H9 (cell line): ENCODE measurements at regions not wholly inside any gene's neighbourhood (a gene's known extent, or its start where the extent isn't known, plus 50 kb on each side); places are given as distances from the start of the nearest gene placed in this dataset.

Source experiments
- DNase-seq: peaks from one replicate; pipeline ENCODE4 v3.0.0-alpha.2; 2017
- H2AFZ ChIP-seq: one replicate; pipeline ENCODE4 v1.6.1; 2013; ENCODE audit warnings: mild to moderate bottlenecking, low read length, control low read depth, moderate library complexity
- H2AK5ac ChIP-seq: 2 replicates; pipeline ENCODE4 v1.6.1; 2013; ENCODE audit warnings: low read length, control low read depth, mixed read lengths; ENCODE audit not compliant: insufficient read length
- H2BK120ac ChIP-seq: one replicate; pipeline ENCODE4 v1.6.1; 2013; ENCODE audit warnings: low read depth, mild to moderate bottlenecking, low read length, control low read depth, inconsistent platforms; ENCODE audit not compliant: poor library complexity, severe bottlenecking
- H2BK12ac ChIP-seq: 2 replicates; pipeline ENCODE4 v1.6.1; 2013; ENCODE audit warnings: low read length, control low read depth, mixed read lengths, low read depth; ENCODE audit not compliant: insufficient read length
- H2BK15ac ChIP-seq: 2 replicates; pipeline ENCODE4 v1.6.1; 2013; ENCODE audit warnings: low read depth, low read length, control low read depth
- H2BK20ac ChIP-seq: one replicate; pipeline ENCODE4 v1.6.1; 2013; ENCODE audit warnings: low read depth, mild to moderate bottlenecking, low read length, control low read depth, inconsistent platforms; ENCODE audit not compliant: poor library complexity, severe bottlenecking
- H2BK5ac ChIP-seq: 2 replicates; pipeline ENCODE4 v1.6.1; 2013; ENCODE audit warnings: low read length, control low read depth, mixed read lengths; ENCODE audit not compliant: insufficient read length
- H3K14ac ChIP-seq: 2 replicates; pipeline ENCODE4 v1.6.1; 2013; ENCODE audit warnings: low read length, control low read depth; ENCODE audit not compliant: insufficient read depth
- H3K18ac ChIP-seq: 2 replicates; pipeline ENCODE4 v1.6.1; 2013; ENCODE audit warnings: low read depth, mild to moderate bottlenecking, mixed read lengths, low read length, control low read depth; ENCODE audit not compliant: insufficient read length
- H3K23ac ChIP-seq: 2 replicates; pipeline ENCODE4 v1.6.1; 2013; ENCODE audit warnings: low read length, control low read depth, mixed read lengths, low read depth; ENCODE audit not compliant: insufficient read length
- H3K23me2 ChIP-seq: 2 replicates; pipeline ENCODE4 v1.6.1; 2013; ENCODE audit warnings: low read depth, mild to moderate bottlenecking, mixed read lengths, low read length, control low read depth; ENCODE audit not compliant: insufficient read length, poor library complexity, severe bottlenecking
- H3K27ac ChIP-seq: 2 replicates; pipeline ENCODE4 v1.5.1; 2013; ENCODE audit warnings: low read length, control low read depth, mixed read lengths, low read depth; ENCODE audit not compliant: insufficient read length
- H3K27me3 ChIP-seq: 2 replicates; pipeline ENCODE4 v1.6.1; 2013; ENCODE audit warnings: low read length, control low read depth, inconsistent platforms; ENCODE audit not compliant: insufficient read depth
- H3K4ac ChIP-seq: 2 replicates; pipeline ENCODE4 v1.6.1; 2013; ENCODE audit warnings: low read depth, mild to moderate bottlenecking, control low read depth, inconsistent platforms, low read length, moderate library complexity
- H3K4me1 ChIP-seq: 2 replicates; pipeline ENCODE4 v1.6.1; 2013; ENCODE audit warnings: low read length, control low read depth, inconsistent platforms; ENCODE audit not compliant: insufficient read depth
- H3K4me2 ChIP-seq: 2 replicates; pipeline ENCODE4 v1.6.1; 2013; ENCODE audit warnings: low read length, control low read depth, mixed read lengths; ENCODE audit not compliant: insufficient read length, insufficient read depth
- H3K56ac ChIP-seq: 2 replicates; pipeline ENCODE4 v1.6.1; 2013; ENCODE audit warnings: low read depth, mild to moderate bottlenecking, mixed read lengths, low read length, control low read depth; ENCODE audit not compliant: insufficient read length
- H3K79me1 ChIP-seq: 2 replicates; pipeline ENCODE4 v1.6.1; 2013; ENCODE audit warnings: low read depth, mild to moderate bottlenecking, moderate library complexity, low read length, control low read depth, inconsistent platforms; ENCODE audit not compliant: insufficient read depth, poor library complexity, severe bottlenecking
- H3K79me2 ChIP-seq: 2 replicates; pipeline ENCODE4 v1.6.1; 2013; ENCODE audit warnings: low read length, control low read depth, inconsistent platforms; ENCODE audit not compliant: insufficient read depth
- H3K9ac ChIP-seq: 2 replicates; pipeline ENCODE4 v1.6.1; 2013; ENCODE audit warnings: low read length, control low read depth, mixed read lengths; ENCODE audit not compliant: insufficient read length; ENCODE audit errors: extremely low read depth
- H3K9me3 ChIP-seq: one replicate; pipeline ENCODE4 v1.6.1; 2013; ENCODE audit warnings: low read depth, low read length, inconsistent platforms; ENCODE audit not compliant: control insufficient read depth
- H3T11ph ChIP-seq: one replicate; pipeline ENCODE4 v1.6.1; 2013; ENCODE audit warnings: mild to moderate bottlenecking, low read length, control low read depth, inconsistent platforms
- H4K20me1 ChIP-seq: one replicate; pipeline ENCODE4 v1.6.1; 2013; ENCODE audit not compliant: control insufficient read depth, insufficient read length, insufficient read depth
- H4K5ac ChIP-seq: 2 replicates; pipeline ENCODE4 v1.6.1; 2013; ENCODE audit warnings: low read depth, mild to moderate bottlenecking, mixed read lengths, low read length, control low read depth; ENCODE audit not compliant: insufficient read length
- H4K8ac ChIP-seq: replicated peaks from 2 replicates; pipeline ENCODE4 v1.6.1; 2013; ENCODE audit warnings: low read length, control low read depth, mixed read lengths, low read depth; ENCODE audit not compliant: insufficient read length
- H4K91ac ChIP-seq: 2 replicates; pipeline ENCODE4 v1.6.1; 2013; ENCODE audit warnings: low read depth, mild to moderate bottlenecking, moderate library complexity, mixed read lengths, low read length, control low read depth; ENCODE audit not compliant: insufficient read length
- H3K27ac Mint-ChIP-seq, 3 experiments: 2 replicates in 2 of 3; 3 replicates in 1 of 3; pipeline ENCODE4 v1.8.0; 2020 to 2021; ENCODE audit warnings: mixed read lengths in 3 of 3, mild to moderate bottlenecking in 1 of 3, moderate library complexity in 1 of 3
- H3K27me3 Mint-ChIP-seq: 2 replicates; pipeline ENCODE4 v1.8.0; 2021; ENCODE audit warnings: low read depth, mild to moderate bottlenecking, moderate library complexity, mixed read lengths
- H3K36me3 Mint-ChIP-seq, 3 experiments: 2 replicates in 2 of 3; 3 replicates in 1 of 3; pipeline ENCODE4 v1.8.0; 2020 to 2021; ENCODE audit warnings: low read depth in 3 of 3, mixed read lengths in 3 of 3; ENCODE audit not compliant: insufficient read depth in 1 of 3
- H3K4me1 Mint-ChIP-seq, 2 experiments: 2 replicates each; pipeline ENCODE4 v1.8.0; 2020; ENCODE audit warnings: mixed read lengths in 2 of 2
- H3K4me3 Mint-ChIP-seq, 2 experiments: 2 replicates in 1 of 2; 3 replicates in 1 of 2; pipeline ENCODE4 v1.8.0; 2020 to 2021; ENCODE audit warnings: mild to moderate bottlenecking in 2 of 2, mixed read lengths in 2 of 2, moderate library complexity in 1 of 2
- H3K9me3 Mint-ChIP-seq, 2 experiments: 2 replicates in 1 of 2; 3 replicates in 1 of 2; pipeline ENCODE4 v1.8.0; 2020; ENCODE audit warnings: mild to moderate bottlenecking in 2 of 2, mixed read lengths in 2 of 2, moderate library complexity in 1 of 2
- CTCF ChIP-seq: fragments of 200-600 bp; sonication (generic); conservative IDR thresholded peaks from 3 replicates; pipeline ENCODE4 v1.8.0; 2021; ENCODE audit warnings: antibody characterized with exemption, mild to moderate bottlenecking
- WGBS: extraction: QIAGEN DNeasy Blood & Tissue Kit; methylation state at CpG from one replicate; pipeline ENCODE4 v1.1.7; 2013; ENCODE audit warnings: missing lambda C conversion rate, low lambda C conversion rate, mixed read lengths; ENCODE audit not compliant: insufficient read length; ENCODE audit errors: extremely low coverage; 5-methylcytosine and 5-hydroxymethylcytosine counted together

GRCh38 chr6:74319292-74319691 is 623.3 kb downstream of the CD109 start:
- H2BK20ac ChIP-seq: no peak overlapping the region
- no peak for DNase-seq
- H3K36me3 Mint-ChIP-seq: no peaks in the 10 kb centered on the region

More at GRCh38 chr6:74319292-74319691, 623.3 kb downstream of the CD109 start:
- no CpG with 5 or more reads among the region's 2 CpGs for WGBS
- Mint-ChIP-seq H3K9me3 (no peaks in the 10 kb centered on the region), H3K4me3 (no peak overlapping the region), H3K4me1 (peaks cover 18 to 19% of the 10 kb centered on the region in 2 experiments), H3K27ac (peak overlapping the region in 1 of 3 experiments; percentile 81; a peak in 2 of 7 replicates), H3K27me3 (no peaks in the 10 kb centered on the region)
- no peak overlapping the region for H2BK12ac ChIP-seq
- no peaks in the 10 kb centered on the region for H4K20me1 ChIP-seq
- no peak overlapping the region for H2BK5ac ChIP-seq
- H3K9me3 ChIP-seq: no peaks in the 10 kb centered on the region
- no peaks in the 10 kb centered on the region for H3K79me2 ChIP-seq
- H3K4me2 ChIP-seq: no peak overlapping the region
- H2BK15ac ChIP-seq: no peak overlapping the region
- no peak overlapping the region for H4K8ac ChIP-seq
- no peak overlapping the region for H3K18ac ChIP-seq
- H2AK5ac ChIP-seq: no peak overlapping the region
- no peak overlapping the region for H3K4ac ChIP-seq
- no peak overlapping the region for H3K56ac ChIP-seq
- no peaks in the 10 kb centered on the region for H3K27me3 ChIP-seq
- H3K79me1 ChIP-seq: no peaks in the 10 kb centered on the region
- TF ChIP-seq CTCF: no peak
- H4K5ac ChIP-seq: no peak overlapping the region
- H3T11ph ChIP-seq: no peak overlapping the region
- H2BK120ac ChIP-seq: no peak overlapping the region
- H3K14ac ChIP-seq: no peak overlapping the region
- H3K23me2 ChIP-seq: no peaks in the 10 kb centered on the region
- no peaks in the 10 kb centered on the region; the same call in 1 of the 2 replicates for H3K4me1 ChIP-seq
- no peak overlapping the region for H3K27ac ChIP-seq
- H2AFZ ChIP-seq: no peak overlapping the region
- H3K9ac ChIP-seq: no peak overlapping the region
- H4K91ac ChIP-seq: no peak overlapping the region
- no peak overlapping the region for H3K23ac ChIP-seq
